NCI-H187 treated with DMSO at 0.1 percent for 48 hours (cell line): ENCODE measurements at regions not wholly inside any gene's neighbourhood (a gene's known extent, or its start where the extent isn't known, plus 50 kb on each side); places are given as distances from the start of the nearest gene placed in this dataset.

Experiments used
- DNase-seq: peaks from one replicate; lab custom pipeline; 2025; lab: John Stamatoyannopoulos, UW

- DNase-seq, result no peak
Observed at GRCh38 chr3:31384117-31384516, 148.6 kb upstream of the STT3B start.

GRCh38 chr3:31389939-31390338 is 142.8 kb upstream of the STT3B start:
- DNase-seq, result no peak

GRCh38 chr3:31390466-31390865 is 142.3 kb upstream of the STT3B start:
- no peak for DNase-seq

GRCh38 chr3:31391150-31391549 is 141.6 kb upstream of the STT3B start:
- no peak for DNase-seq

- DNase-seq, result no peak
Observed at GRCh38 chr3:31392568-31392967, 140.2 kb upstream of the STT3B start.

GRCh38 chr3:31399271-31399670 is 133.5 kb upstream of the STT3B start:
- DNase-seq, result no peak

GRCh38 chr3:31402117-31402516 is 130.6 kb upstream of the STT3B start:
- no peak for DNase-seq

- DNase-seq, result no peak
Observed at GRCh38 chr3:31403197-31403596, 129.5 kb upstream of the STT3B start.

- DNase-seq, result no peak
Observed at GRCh38 chr3:31404871-31405270, 127.9 kb upstream of the STT3B start.

GRCh38 chr3:31405515-31405914 is 127.2 kb upstream of the STT3B start:
- no peak for DNase-seq

GRCh38 chr3:31406896-31407295 is 125.8 kb upstream of the STT3B start:
- DNase-seq, result no peak

- no peak for DNase-seq
Observed at GRCh38 chr3:31407665-31408064, 125.1 kb upstream of the STT3B start.

GRCh38 chr3:31408720-31409119 is 124.0 kb upstream of the STT3B start:
- no peak for DNase-seq

- no peak for DNase-seq
Observed at GRCh38 chr3:31409389-31409788, 123.3 kb upstream of the STT3B start.

- DNase-seq, result no peak
Observed at GRCh38 chr3:31409866-31410265, 122.9 kb upstream of the STT3B start.

- no peak for DNase-seq
Observed at GRCh38 chr3:31410411-31410810, 122.3 kb upstream of the STT3B start.

GRCh38 chr3:31412832-31413231 is 119.9 kb upstream of the STT3B start:
- DNase-seq, result no peak

- no peak for DNase-seq
Observed at GRCh38 chr3:31413515-31413914, 119.2 kb upstream of the STT3B start.

GRCh38 chr3:31416980-31417379 is 115.7 kb upstream of the STT3B start:
- no peak for DNase-seq

GRCh38 chr3:31417486-31417885 is 115.2 kb upstream of the STT3B start:
- DNase-seq, result no peak

GRCh38 chr3:31420311-31420710 is 112.4 kb upstream of the STT3B start:
- DNase-seq, result no peak

GRCh38 chr3:31421314-31422048 is 111.2 kb upstream of the STT3B start:
- no peak for DNase-seq

- no peak for DNase-seq
Observed at GRCh38 chr3:31422237-31422636, 110.5 kb upstream of the STT3B start.

GRCh38 chr3:31423482-31423881 is 109.2 kb upstream of the STT3B start:
- DNase-seq, result no peak
